Aorta (tissue), 5 donors: ENCODE measurements at regions not wholly inside any gene's neighbourhood (a gene's known extent, or its start where the extent isn't known, plus 50 kb on each side); places are given as distances from the start of the nearest gene placed in this dataset.
"Not testable (repeated sequence)": the region's sequence is repeated elsewhere in the genome, so short reads cannot be mapped to it uniquely, and the experiment has no call there.

ENCODE experiments used
- ATAC-seq: fragments of 200-7000 bp; cut with Tn5 transposase; one replicate; pipeline ENCODE4 v1.9.1; 2022; ENCODE audit warnings: moderate library complexity; ENCODE audit not compliant: low FRiP score
- DNase-seq, 2 donors: peaks; one replicate each; pipeline ENCODE4 v3.0.0-alpha.2; 2020
- H3K27ac ChIP-seq, 2 donors: one replicate each; pipeline ENCODE4 v1.5.1; 2013; ENCODE audit warnings: low read length in 2 of 2, mild to moderate bottlenecking in 2 of 2, moderate library complexity in 2 of 2, control low read depth in 1 of 2, inconsistent platforms in 1 of 2, low read depth in 1 of 2
- H3K27me3 ChIP-seq, 2 donors: one replicate each; pipeline ENCODE4 v1.6.1; 2013; ENCODE audit warnings: control low read depth in 1 of 2, low read length in 1 of 2, mild to moderate bottlenecking in 1 of 2, moderate library complexity in 1 of 2; ENCODE audit not compliant: insufficient read depth in 2 of 2, control insufficient read depth in 1 of 2
- H3K36me3 ChIP-seq, 2 donors: one replicate each; pipeline ENCODE4 v1.6.1; 2013; ENCODE audit warnings: control low read depth in 1 of 2, low read length in 1 of 2, mild to moderate bottlenecking in 1 of 2; ENCODE audit not compliant: insufficient read depth in 2 of 2, control insufficient read depth in 1 of 2
- H3K4me1 ChIP-seq, 2 donors: one replicate each; pipeline ENCODE4 v1.6.1; 2013; ENCODE audit warnings: low read length in 2 of 2, control low read depth in 1 of 2, mild to moderate bottlenecking in 1 of 2, moderate library complexity in 1 of 2; ENCODE audit not compliant: insufficient read depth in 2 of 2, control insufficient read depth in 1 of 2
- H3K4me3 ChIP-seq, 2 donors: one replicate each; pipeline ENCODE4 v1.5.1; 2013; ENCODE audit warnings: low read length in 2 of 2, control low read depth in 1 of 2, mild to moderate bottlenecking in 1 of 2
- H3K9me3 ChIP-seq: one replicate; pipeline ENCODE4 v1.6.1; 2013; ENCODE audit warnings: mild to moderate bottlenecking, low read length; ENCODE audit not compliant: control insufficient read depth
- WGBS, 2 donors: extraction: QIAGEN DNeasy Blood & Tissue Kit; methylation state at CpG; one replicate each; pipeline ENCODE4 v1.1.7; 2013; 5-methylcytosine and 5-hydroxymethylcytosine counted together
- intact Hi-C, 2 donors: fragments of 100-400 bp; cut with DNase I; formaldehyde crosslinking; loops; one replicate each; pipeline versions ENCODE4 v1.14.2 to v1.15.0; 2022
- donor health status: healthy with polysubstance abuse.
- donor health status: Bipolar disorder and iron deficiency.
- donor health status: DM: no; HTN: no; CAD: no.
- donor health status: DM: no; HTN: no; CAD: no.
- donor health status: DM: yes; HTN: yes; CAD: no.

- H3K27ac ChIP-seq, result peak overlapping the region; percentile 11 to 58
Observed at GRCh38 chr5:60477849-60478248, 222.1 kb downstream of the DEPDC1B start.

GRCh38 chr5:60473654-60474053 lies 226.3 kb downstream of the DEPDC1B start:
- WGBS, 2 donors, result 92 to 100% methylated on average over 2 to 3 of the region's 3 CpGs
- H3K27ac ChIP-seq, result peak overlapping the region in 1 of 2 donors; percentile 54
- no peak overlapping the region for H3K4me3 ChIP-seq
- peaks cover 2% of the 10 kb centered on the region for H3K9me3 ChIP-seq
- DNase-seq (no peak), ATAC-seq (no peak)
- peaks cover 0 to 2% of the 10 kb centered on the region in 2 donors for H3K36me3 ChIP-seq
- intact Hi-C loops, result no loop called here
- peaks cover 0 to 5% of the 10 kb centered on the region in 2 donors for H3K4me1 ChIP-seq
- H3K27me3 ChIP-seq, result no peaks in the 10 kb centered on the region

More at GRCh38 chr5:60477849-60478248, 222.1 kb downstream of the DEPDC1B start:
- intact Hi-C loops, result loop anchor here in 1 of 2 donors (5.0 kb wide), 2 partner anchors 64 to 119 kb away; no protein-coding TSS in a partner anchor
- peaks cover 0 to 2% of the 10 kb centered on the region in 2 donors for H3K36me3 ChIP-seq
- H3K27me3 ChIP-seq, result no peaks in the 10 kb centered on the region
- peaks cover 6 to 7% of the 10 kb centered on the region in 2 donors for H3K4me1 ChIP-seq
- H3K4me3 ChIP-seq, result no peak overlapping the region
- ATAC-seq (no peak), DNase-seq (no peak)
- peaks cover 2% of the 10 kb centered on the region for H3K9me3 ChIP-seq

- H3K4me1 ChIP-seq, intact Hi-C loops, H3K27me3 ChIP-seq, H3K9me3 ChIP-seq, ATAC-seq, H3K36me3 ChIP-seq, H3K27ac ChIP-seq, H3K4me3 ChIP-seq, DNase-seq: not testable (repeated sequence)
Observed at GRCh38 chr5:60473027-60473426, 226.9 kb downstream of the DEPDC1B start.

DNA sequence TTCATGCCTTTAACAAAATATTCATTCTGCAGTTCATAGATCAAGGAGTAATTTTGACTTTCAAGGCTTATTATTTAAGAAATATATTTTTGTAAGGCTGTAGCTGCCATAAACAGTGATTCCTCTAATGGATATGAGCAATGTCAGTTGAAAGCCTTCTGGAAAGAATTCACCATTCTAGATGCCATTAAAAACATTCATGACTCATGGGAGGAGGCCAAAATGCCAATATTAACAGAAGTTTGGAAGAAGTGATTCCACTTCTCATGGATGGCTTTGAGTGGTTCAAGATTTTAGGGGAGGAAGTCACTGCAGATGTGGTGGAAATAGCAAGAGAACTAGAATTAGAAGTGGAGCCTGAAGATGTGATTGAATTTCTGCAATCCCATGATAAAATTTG lies 229.1 kb downstream of the DEPDC1B start:
- DNase-seq (no peak), ATAC-seq (no peak)
- Histone ChIP-seq H3K27me3 (no peaks in the 10 kb centered on the region), H3K9me3 (peaks cover 2% of the 10 kb centered on the region), H3K27ac (no peak overlapping the region), H3K4me3 (no peak overlapping the region), H3K36me3 (no peaks in the 10 kb centered on the region), H3K4me1 (peaks cover 0 to 1% of the 10 kb centered on the region in 2 donors)
- intact Hi-C loops, result no loop called here

- Histone ChIP-seq H3K27ac (peak overlapping the region in 1 of 2 donors; percentile 43), H3K36me3 (no peaks in the 10 kb centered on the region), H3K9me3 (peaks cover 2% of the 10 kb centered on the region), H3K4me1 (peaks cover 0 to 3% of the 10 kb centered on the region in 2 donors), H3K4me3 (no peak overlapping the region), H3K27me3 (no peaks in the 10 kb centered on the region)
- WGBS, 2 donors, result 93 to 100% methylated on average over 1 of the region's 1 CpG
- ATAC-seq, result no peak
- no peak for DNase-seq
- intact Hi-C loops, result no loop called here
Observed at GRCh38 chr5:60469286-60469685, 230.7 kb downstream of the DEPDC1B start.

- 62 to 65% methylated on average over 5 of the region's 5 CpGs for WGBS, 2 donors
- Histone ChIP-seq H3K27ac (no peak overlapping the region), H3K4me3 (no peak overlapping the region), H3K9me3 (no peaks in the 10 kb centered on the region), H3K27me3 (no peaks in the 10 kb centered on the region), H3K36me3 (no peaks in the 10 kb centered on the region), H3K4me1 (peaks cover 0 to 4% of the 10 kb centered on the region in 2 donors)
- ATAC-seq (peak; percentile 50), DNase-seq (no peak)
- intact Hi-C loops, result no loop called here
Observed at GRCh38 chr5:60463179-60463868, 236.6 kb downstream of the DEPDC1B start.

- Histone ChIP-seq H3K4me3 (no peak overlapping the region), H3K4me1 (peaks cover 0 to 4% of the 10 kb centered on the region in 2 donors), H3K27ac (no peak overlapping the region), H3K9me3 (no peaks in the 10 kb centered on the region), H3K36me3 (no peaks in the 10 kb centered on the region), H3K27me3 (no peaks in the 10 kb centered on the region)
- DNase-seq (no peak), ATAC-seq (no peak)
- WGBS, 2 donors, result 69 to 83% methylated on average over 7 of the region's 7 CpGs
- intact Hi-C loops, result no loop called here
Observed at GRCh38 chr5:60458666-60459065, 241.3 kb downstream of the DEPDC1B start.

GRCh38 chr5:60457233-60457632 lies 242.7 kb downstream of the DEPDC1B start:
- Histone ChIP-seq H3K9me3 (no peaks in the 10 kb centered on the region), H3K36me3 (no peaks in the 10 kb centered on the region), H3K4me1 (peaks cover 0 to 3% of the 10 kb centered on the region in 2 donors), H3K4me3 (no peak overlapping the region), H3K27ac (no peak overlapping the region), H3K27me3 (no peaks in the 10 kb centered on the region)
- intact Hi-C loops, result no loop called here
- ATAC-seq (no peak), DNase-seq (no peak)

- DNase-seq (no peak), ATAC-seq (no peak)
- H3K27ac ChIP-seq, result no peak overlapping the region
- intact Hi-C loops, result no loop called here
- H3K9me3 ChIP-seq, result no peaks in the 10 kb centered on the region
- no peaks in the 10 kb centered on the region for H3K36me3 ChIP-seq
- WGBS, 2 donors, result 95 to 100% methylated on average over 2 of the region's 2 CpGs
- peaks cover 0 to 3% of the 10 kb centered on the region in 2 donors for H3K4me1 ChIP-seq
- no peaks in the 10 kb centered on the region for H3K27me3 ChIP-seq
- no peak overlapping the region for H3K4me3 ChIP-seq
Observed at GRCh38 chr5:60455589-60455988, 244.4 kb downstream of the DEPDC1B start.
